Retinal pigment epithelial cell (primary cell): ENCODE measurements at regions not wholly inside any gene's neighbourhood (a gene's known extent, or its start where the extent isn't known, plus 50 kb on each side); places are given as distances from the start of the nearest gene placed in this dataset.

Experiments
- DNase-seq: peaks from one replicate; pipeline ENCODE4 v3.0.0-alpha.2; 2010; ENCODE audit warnings: low read depth
- H3K4me3 ChIP-seq: 2 replicates; pipeline ENCODE4 v1.5.1; 2011; ENCODE audit warnings: mild to moderate bottlenecking, low read length, control low read depth, moderate library complexity
- CTCF ChIP-seq: conservative IDR thresholded peaks from 2 replicates; pipeline ENCODE4 v1.5.1; 2011; ENCODE audit warnings: low read depth, low read length, control low read depth, inconsistent platforms

DNA sequence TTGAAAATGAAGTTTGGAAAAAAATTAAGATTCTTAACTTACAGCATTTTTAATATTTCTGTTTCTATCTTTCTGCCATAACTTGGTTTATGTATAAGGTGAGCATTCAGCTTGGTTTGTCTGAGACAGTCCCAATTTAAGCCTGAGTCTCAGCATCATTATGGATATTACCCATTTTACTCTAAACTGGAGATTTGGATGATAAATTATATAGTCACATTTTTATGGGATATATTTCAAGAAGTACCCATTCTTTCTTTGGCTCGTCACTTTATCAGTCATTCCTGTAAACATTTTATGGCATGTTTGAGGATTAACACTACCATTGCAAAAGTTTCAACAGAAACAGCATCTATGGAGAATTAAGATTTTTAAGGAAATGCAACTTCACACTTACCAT lies 1129.0 kb upstream of the PCDH9 start:
- no peak for DNase-seq
- no peak overlapping the region for H3K4me3 ChIP-seq
- TF ChIP-seq CTCF, result no peak

- no peak overlapping the region for H3K4me3 ChIP-seq
- no peak for TF ChIP-seq CTCF
- DNase-seq, result no peak
These were observed 1128.2 kb upstream of the PCDH9 start for GRCh38 chr13:68358294-68358705.

GRCh38 chr13:68350554-68350953 lies 1120.4 kb upstream of the PCDH9 start:
- no peak overlapping the region for H3K4me3 ChIP-seq
- no peak for DNase-seq
- TF ChIP-seq CTCF, result no peak

- no peak for DNase-seq
- no peak for TF ChIP-seq CTCF
- no peak overlapping the region for H3K4me3 ChIP-seq
These were observed 1117.1 kb upstream of the PCDH9 start for GRCh38 chr13:68347220-68347619.

- no peak overlapping the region for H3K4me3 ChIP-seq
- DNase-seq, result no peak
- no peak for TF ChIP-seq CTCF
These were observed 1115.9 kb upstream of the PCDH9 start for GRCh38 chr13:68345963-68346531.

DNA sequence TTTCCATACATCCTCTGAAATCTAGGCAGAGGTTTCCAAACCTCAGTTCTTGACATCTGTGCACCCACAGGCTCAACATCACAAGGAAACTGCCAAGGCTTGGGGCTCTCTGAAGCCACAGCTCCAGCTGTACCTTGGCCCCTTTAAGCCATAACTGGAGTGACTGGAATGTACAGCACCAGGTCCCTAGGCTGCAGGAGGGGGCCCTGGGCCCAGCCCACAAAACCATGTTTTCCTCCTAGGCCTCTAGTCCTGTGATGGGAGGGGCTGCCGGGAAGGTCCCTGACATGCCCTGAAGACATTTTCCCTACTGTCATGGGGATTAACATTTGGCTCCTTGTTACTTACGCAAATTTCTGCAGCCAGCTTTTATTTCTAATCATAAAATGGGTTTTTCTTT lies 1093.0 kb upstream of the PCDH9 start:
- no peak for TF ChIP-seq CTCF
- no peak for DNase-seq
- H3K4me3 ChIP-seq, result no peak overlapping the region

DNA sequence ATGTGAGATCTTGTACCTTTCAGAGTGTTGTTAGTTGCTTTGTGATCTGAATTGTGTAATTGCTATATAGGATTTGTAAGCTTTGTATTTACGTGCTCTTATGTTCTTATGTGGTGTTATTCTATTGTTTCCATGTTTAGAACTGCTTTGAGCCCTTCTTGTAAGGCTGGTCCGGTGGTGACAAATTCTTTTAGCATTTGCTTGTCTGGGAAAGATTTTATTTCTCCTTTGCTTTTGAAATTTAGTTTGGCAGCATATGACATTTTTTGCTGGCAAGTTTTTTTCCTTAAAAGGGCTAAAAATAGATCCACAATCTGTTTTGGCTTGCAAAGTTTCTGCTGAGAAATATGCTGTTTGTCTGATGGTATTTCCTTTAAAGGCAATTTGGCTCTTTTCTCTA lies 1089.2 kb upstream of the PCDH9 start:
- H3K4me3 ChIP-seq, result no peak overlapping the region
- DNase-seq, result no peak
- no peak for TF ChIP-seq CTCF
